ENCODE measurements at regions not wholly inside any gene's neighbourhood (a gene's known extent, or its start where the extent isn't known, plus 50 kb on each side); places are given as distances from the start of the nearest gene placed in this dataset.

- no peak for TF ChIP-seq POLR2A (IDR thresholded peaks at IDR 0.05)
- TF ChIP-seq, protein P1, sequence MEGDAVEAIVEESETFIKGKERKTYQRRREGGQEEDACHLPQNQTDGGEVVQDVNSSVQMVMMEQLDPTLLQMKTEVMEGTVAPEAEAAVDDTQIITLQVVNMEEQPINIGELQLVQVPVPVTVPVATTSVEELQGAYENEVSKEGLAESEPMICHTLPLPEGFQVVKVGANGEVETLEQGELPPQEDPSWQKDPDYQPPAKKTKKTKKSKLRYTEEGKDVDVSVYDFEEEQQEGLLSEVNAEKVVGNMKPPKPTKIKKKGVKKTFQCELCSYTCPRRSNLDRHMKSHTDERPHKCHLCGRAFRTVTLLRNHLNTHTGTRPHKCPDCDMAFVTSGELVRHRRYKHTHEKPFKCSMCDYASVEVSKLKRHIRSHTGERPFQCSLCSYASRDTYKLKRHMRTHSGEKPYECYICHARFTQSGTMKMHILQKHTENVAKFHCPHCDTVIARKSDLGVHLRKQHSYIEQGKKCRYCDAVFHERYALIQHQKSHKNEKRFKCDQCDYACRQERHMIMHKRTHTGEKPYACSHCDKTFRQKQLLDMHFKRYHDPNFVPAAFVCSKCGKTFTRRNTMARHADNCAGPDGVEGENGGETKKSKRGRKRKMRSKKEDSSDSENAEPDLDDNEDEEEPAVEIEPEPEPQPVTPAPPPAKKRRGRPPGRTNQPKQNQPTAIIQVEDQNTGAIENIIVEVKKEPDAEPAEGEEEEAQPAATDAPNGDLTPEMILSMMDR (IDR thresholded peaks at IDR 0.05) = no peak
Measured at GRCh38 chr3:101065962-101066361, 72.7 kb upstream of the ABI3BP start.

Measured in right lobe of liver (tissue), 4 donors.